ENCODE measurements at regions not wholly inside any gene's neighbourhood (a gene's known extent, or its start where the extent isn't known, plus 50 kb on each side); places are given as distances from the start of the nearest gene placed in this dataset.

GRCh38 chr13:62431852-62432251 is 1016.2 kb upstream of the PCDH20 start:
- Histone ChIP-seq H3K4me1 (no peaks in the 10 kb centered on the region), H3K9me3 (no peaks in the 10 kb centered on the region), H3K36me3 (no peaks in the 10 kb centered on the region), H3K4me3 (no peak overlapping the region), H3K27ac (no peak overlapping the region), H3K27me3 (no peaks in the 10 kb centered on the region)
- intact Hi-C loops (cut with DNase I): no loop called here
- TF ChIP-seq, protein P1, sequence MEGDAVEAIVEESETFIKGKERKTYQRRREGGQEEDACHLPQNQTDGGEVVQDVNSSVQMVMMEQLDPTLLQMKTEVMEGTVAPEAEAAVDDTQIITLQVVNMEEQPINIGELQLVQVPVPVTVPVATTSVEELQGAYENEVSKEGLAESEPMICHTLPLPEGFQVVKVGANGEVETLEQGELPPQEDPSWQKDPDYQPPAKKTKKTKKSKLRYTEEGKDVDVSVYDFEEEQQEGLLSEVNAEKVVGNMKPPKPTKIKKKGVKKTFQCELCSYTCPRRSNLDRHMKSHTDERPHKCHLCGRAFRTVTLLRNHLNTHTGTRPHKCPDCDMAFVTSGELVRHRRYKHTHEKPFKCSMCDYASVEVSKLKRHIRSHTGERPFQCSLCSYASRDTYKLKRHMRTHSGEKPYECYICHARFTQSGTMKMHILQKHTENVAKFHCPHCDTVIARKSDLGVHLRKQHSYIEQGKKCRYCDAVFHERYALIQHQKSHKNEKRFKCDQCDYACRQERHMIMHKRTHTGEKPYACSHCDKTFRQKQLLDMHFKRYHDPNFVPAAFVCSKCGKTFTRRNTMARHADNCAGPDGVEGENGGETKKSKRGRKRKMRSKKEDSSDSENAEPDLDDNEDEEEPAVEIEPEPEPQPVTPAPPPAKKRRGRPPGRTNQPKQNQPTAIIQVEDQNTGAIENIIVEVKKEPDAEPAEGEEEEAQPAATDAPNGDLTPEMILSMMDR (IDR thresholded peaks at IDR 0.05): no peak
- no peak for TF ChIP-seq POLR2A (IDR thresholded peaks at IDR 0.05)
- no peak for DNase-seq

GRCh38 chr13:62418872-62419271 is 1003.2 kb upstream of the PCDH20 start:
- intact Hi-C loops (cut with DNase I): no loop called here
- TF ChIP-seq, protein P1 (IDR thresholded peaks at IDR 0.05): no peak
- TF ChIP-seq POLR2A (IDR thresholded peaks at IDR 0.05): no peak
- WGBS, 2 donors: 60 to 84% methylated on average over 3 of the region's 3 CpGs
- H3K36me3 ChIP-seq: no peaks in the 10 kb centered on the region
- no peaks in the 10 kb centered on the region for H3K9me3 ChIP-seq
- no peak overlapping the region for H3K27ac ChIP-seq
- no peak overlapping the region for H3K4me3 ChIP-seq
- no peaks in the 10 kb centered on the region for H3K4me1 ChIP-seq
- no peaks in the 10 kb centered on the region for H3K27me3 ChIP-seq
- no peak for DNase-seq

DNA sequence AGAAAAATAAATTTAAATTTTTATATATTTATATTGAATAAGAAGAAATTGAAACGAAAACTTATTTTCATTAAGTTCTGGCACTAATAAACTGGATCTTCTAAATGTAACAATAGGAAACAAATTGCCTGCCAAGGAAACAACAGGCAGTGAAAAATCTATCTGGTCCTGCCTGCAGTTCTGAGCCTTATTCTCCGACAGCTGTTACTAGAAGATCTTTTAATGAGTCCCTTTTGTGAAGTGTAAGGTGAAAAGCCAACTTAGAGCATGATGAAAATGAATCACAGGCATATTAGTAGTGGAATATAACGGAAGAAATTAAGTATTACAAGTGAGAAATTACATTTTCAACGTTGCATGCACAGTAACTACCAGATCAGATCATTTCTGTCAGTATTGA is 1002.7 kb upstream of the PCDH20 start:
- DNase-seq: no peak
- TF ChIP-seq, protein P1 (IDR thresholded peaks at IDR 0.05): no peak
- TF ChIP-seq POLR2A (IDR thresholded peaks at IDR 0.05): no peak
- intact Hi-C loops (cut with DNase I): no loop called here

GRCh38 chr13:62407871-62408270 is 992.2 kb upstream of the PCDH20 start:
- no peaks in the 10 kb centered on the region for H3K4me1 ChIP-seq
- H3K4me3 ChIP-seq: no peak overlapping the region
- no peak for TF ChIP-seq POLR2A (IDR thresholded peaks at IDR 0.05)
- TF ChIP-seq, protein P1 (IDR thresholded peaks at IDR 0.05): no peak
- DNase-seq: no peak
- no peaks in the 10 kb centered on the region for H3K36me3 ChIP-seq
- no peaks in the 10 kb centered on the region for H3K27me3 ChIP-seq
- intact Hi-C loops (cut with DNase I): no loop called here
- no peak overlapping the region for H3K27ac ChIP-seq
- WGBS, 2 donors: 71 to 83% methylated on average over 5 of the region's 5 CpGs
- peaks cover 0 to 23% (median 12%) of the 10 kb centered on the region in 3 donors for H3K9me3 ChIP-seq

More for the DNA sequence above, 1002.7 kb upstream of the PCDH20 start:
- Histone ChIP-seq H3K9me3 (no peaks in the 10 kb centered on the region), H3K4me3 (no peak overlapping the region), H3K27me3 (no peaks in the 10 kb centered on the region), H3K36me3 (no peaks in the 10 kb centered on the region), H3K27ac (no peak overlapping the region), H3K4me1 (no peaks in the 10 kb centered on the region)
- WGBS, 2 donors: 42 to 55% methylated on average over 4 of the region's 4 CpGs

DNA sequence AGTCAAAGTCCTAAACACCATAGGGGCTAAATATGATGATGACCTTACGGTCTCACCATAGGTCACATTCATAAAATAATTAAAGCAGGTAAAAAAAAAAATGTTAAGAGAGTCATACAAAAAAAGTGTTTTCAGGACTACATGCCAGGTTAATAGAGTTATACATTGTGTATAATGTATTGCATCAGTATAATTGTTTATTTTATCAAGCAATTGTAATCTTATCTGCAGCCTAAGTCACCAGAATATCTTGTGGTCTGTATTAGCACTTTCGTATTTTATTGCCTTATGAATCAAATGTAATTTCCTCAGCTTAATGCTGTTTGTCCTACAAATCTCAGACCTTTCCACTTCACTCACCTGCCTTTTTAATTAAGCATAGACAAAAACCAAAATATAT is 972.9 kb upstream of the PCDH20 start:
- Histone ChIP-seq H3K9me3 (no peaks in the 10 kb centered on the region), H3K36me3 (no peaks in the 10 kb centered on the region), H3K27me3 (no peaks in the 10 kb centered on the region), H3K27ac (no peak overlapping the region), H3K4me1 (no peaks in the 10 kb centered on the region), H3K4me3 (no peak overlapping the region)
- intact Hi-C loops (cut with DNase I): no loop called here
- TF ChIP-seq POLR2A (IDR thresholded peaks at IDR 0.05): no peak
- TF ChIP-seq, protein P1 (IDR thresholded peaks at IDR 0.05): no peak
- WGBS, 2 donors: 66 to 72% methylated on average over 2 of the region's 2 CpGs
- no peak for DNase-seq
